Stimulated activated CD4-positive, alpha-beta T cell treated with anti-CD3 and anti-CD28 coated beads, TNF-alpha, amount 100 ng/mL, for 4 hours (primary cell): ENCODE measurements at regions not wholly inside any gene's neighbourhood (a gene's known extent, or its start where the extent isn't known, plus 50 kb on each side); places are given as distances from the start of the nearest gene placed in this dataset.
"Not testable (repeated sequence)": the region's sequence is repeated elsewhere in the genome, so short reads cannot be mapped to it uniquely, and the experiment has no call there.

Experiments used
- DNase-seq, 3 experiments: peaks; one replicate each; pipeline ENCODE4 v3.0.0-alpha.2; 2020; ENCODE audit warnings: low read depth in 3 of 3

DNA sequence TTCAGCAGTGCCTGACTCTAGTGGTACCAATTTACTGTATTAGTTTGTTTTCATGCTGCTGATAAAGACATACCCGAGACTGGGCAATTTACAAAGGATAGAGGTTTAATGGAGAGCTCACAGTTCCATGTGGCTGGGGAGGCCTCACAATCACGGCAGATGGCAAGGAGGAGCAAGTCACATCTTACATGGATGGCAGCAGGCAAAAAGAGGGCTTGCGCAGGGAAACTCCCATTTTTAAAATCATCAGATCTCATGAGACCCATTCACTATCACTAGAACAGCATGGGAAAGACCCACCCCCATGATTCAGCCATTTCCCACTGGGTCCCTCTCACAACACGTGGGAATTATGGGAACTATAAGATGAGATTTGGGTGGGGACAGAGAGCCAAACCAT lies 243.7 kb upstream of the KLF3 start:
- not testable (repeated sequence) for DNase-seq

DNA sequence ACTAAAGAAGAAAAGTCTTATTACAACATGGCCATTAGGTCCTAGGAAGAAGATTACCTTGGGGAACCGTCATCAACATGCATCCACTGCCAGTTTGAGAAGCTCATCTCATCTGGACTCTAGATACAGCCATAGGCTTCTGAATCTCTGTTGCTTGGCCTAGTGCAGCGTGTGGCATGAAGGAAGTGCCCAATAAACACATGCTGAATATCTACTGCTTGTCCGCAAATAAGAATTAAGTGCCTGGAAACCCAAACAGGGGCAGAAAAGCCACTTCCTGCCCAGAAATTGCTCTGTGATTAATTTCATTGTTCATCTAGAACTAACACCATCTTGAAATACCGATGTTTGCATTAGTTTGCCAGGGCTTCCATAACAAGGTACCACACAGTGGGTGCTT lies 241.1 kb upstream of the KLF3 start:
- no peak for DNase-seq

DNA sequence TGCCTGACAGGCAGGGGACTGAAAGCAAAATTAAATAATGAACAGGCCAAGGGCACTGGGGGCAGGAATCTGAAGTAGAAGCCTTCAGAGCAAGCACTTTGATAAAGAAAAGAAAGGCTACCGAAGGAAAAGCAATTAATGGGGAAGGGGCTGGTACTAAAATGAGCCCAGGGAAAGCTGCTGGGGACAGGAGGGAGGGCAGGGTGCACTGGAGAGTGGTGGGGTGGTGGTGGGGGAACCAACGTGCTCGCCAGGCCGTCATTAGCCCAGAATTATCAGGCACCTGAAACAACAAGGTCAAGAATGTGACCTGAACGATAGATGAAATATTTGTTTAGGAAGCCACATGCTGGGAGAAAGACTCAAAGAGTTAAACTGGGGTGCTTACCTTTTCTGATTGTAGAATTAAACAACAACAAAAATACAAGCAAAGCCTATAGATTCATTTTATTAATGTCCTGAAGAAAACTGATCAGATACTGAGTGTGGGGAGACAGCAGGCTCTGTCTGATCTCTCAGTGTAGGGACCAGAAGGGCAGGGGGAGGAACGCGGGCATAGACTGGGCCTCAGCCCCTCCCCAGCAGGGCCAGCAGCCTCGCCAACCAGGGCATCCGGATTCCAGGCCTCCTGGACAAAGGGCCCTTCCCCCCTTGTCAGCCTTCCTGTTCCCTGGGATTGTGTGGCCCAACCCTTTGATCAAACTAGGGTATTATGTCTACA lies 239.7 kb upstream of the KLF3 start:
- no peak for DNase-seq

DNA sequence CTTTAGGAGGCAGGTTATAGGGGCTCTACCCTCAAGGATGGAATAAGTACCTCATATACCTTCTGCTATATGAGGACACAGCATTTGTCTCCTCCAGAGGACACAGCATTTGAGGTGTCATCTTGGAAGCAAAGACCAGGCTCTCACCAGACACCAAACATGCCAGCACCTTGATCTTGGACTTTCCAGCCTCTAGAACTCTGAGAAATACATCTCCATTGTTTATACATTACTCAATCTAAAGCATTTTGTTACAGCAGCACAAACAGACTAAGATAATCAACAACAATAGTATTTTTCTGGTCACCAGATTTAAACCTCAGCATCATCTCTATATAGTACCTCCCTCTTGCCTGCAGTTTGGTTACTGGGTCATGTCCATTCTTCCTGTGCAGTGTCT lies 237.5 kb upstream of the KLF3 start:
- DNase-seq = no peak

DNA sequence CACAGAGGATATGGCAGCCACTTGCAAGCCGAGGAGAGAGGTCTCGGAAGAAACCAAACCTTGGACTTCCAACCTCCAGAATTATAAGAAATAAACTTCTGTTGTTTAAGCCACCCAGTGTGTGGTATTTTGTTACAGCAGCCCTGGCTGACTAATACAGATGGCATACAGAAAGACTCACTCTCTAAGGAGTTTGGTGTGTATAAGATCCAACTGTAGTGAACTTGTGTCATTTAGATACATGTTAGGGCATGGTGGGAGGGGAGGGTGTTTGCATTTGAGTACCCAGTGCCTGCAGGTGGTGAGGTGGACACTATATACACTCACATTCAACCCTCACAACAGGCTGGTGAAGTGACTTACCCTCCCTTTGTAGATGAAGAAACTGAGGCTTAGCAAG lies 233.2 kb upstream of the KLF3 start:
- DNase-seq = no peak

DNA sequence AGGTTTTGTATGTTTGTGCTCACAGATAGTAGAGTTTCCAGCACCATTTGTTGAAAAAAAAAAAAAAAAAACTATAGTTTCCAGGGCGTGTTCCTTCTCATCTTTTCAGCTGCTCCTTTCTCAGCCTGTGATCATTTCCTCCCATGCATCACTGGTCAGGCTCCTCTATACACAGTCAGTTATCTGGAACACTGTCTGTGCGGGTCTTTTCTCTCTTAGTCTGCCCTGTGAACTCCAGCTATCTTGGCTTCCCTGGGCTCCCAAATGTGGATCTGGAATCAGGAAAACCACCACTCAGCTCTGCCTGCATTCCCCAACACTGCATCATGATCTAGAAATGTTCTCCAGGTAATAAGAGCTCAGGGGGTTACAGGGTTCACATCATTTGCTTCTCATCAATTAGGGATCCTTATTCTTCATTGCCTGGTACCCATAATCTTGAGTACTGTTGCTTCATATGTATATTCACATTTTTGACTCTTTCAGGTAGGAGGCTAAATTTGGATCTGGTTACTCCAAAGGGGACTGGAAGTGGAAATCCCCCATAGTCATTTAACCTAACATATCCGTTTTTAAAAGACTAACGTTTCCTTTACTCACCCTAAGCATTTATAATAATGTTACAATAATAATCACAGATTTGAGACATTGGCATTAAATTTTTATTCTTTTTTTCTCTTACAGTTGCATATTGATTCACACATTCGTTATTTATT lies 221.8 kb upstream of the KLF3 start:
- DNase-seq = no peak

DNA sequence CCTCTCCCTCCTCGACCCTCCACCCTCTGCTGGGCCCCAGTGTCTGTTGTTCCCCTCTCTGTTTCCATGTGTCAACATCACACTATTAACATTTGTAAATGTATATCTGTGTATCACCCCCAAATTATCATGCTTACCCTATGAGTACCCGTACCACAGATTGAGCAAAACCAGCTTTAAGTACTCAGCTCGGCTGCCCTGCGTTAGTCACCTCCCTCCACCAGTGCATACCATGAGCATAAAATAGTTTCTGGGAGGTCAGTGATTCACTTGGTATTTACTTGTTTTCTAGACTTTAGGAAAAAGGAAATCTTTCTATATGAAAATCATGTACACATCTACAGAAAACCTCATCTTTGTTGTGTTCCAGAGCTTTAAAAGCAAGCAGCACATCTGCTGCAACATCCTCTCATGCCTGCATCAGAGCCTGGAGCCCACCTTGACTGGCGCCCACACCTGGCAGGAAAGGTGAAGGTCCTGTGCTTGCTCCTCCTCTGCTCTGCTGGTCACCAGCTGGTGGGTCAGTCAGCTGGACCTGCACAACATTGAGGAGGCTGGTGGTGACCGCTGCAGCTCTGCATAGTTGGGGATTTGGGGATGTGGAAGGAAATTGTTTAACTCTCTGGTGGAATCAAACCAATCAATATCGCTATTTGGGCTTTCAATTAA lies 214.4 kb upstream of the KLF3 start:
- no peak for DNase-seq

DNA sequence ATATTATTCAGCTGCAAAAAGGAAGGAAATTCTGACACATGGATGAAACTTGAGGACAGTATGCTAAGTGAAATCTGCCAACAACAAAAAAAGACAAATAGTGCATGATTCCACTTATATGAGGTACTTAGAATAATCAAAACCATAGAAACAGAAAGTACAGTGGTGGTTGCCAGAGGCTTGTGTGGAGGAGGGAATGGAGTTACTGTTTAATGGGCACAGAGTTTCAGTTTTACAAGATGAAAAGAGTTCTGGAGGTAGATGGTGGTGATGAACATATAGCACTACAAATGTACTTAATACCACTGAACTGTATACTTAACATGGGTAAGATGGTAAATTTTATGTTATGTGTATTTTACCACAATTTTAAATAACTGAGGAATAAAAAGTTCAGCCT lies 212.0 kb upstream of the KLF3 start:
- no peak for DNase-seq

DNA sequence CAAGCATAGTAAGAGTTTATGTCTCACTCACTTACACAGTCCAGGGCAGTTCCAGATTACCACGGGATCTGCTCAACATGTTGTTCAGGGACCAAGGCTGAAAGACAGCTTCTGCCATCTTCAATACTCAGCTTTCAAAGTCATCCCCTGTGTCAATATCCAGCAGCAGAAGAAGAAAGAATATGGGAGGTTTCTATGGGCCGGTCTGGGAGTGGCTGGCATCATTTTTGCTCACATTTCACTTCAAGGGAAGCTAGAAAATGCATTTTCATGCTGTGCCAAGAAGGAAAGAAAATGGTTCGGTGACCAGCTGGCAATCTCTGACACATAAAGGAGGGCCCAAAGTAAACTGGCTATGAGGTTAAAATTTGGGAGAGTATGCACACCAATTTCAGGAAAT lies 211.5 kb upstream of the KLF3 start:
- no peak for DNase-seq

DNA sequence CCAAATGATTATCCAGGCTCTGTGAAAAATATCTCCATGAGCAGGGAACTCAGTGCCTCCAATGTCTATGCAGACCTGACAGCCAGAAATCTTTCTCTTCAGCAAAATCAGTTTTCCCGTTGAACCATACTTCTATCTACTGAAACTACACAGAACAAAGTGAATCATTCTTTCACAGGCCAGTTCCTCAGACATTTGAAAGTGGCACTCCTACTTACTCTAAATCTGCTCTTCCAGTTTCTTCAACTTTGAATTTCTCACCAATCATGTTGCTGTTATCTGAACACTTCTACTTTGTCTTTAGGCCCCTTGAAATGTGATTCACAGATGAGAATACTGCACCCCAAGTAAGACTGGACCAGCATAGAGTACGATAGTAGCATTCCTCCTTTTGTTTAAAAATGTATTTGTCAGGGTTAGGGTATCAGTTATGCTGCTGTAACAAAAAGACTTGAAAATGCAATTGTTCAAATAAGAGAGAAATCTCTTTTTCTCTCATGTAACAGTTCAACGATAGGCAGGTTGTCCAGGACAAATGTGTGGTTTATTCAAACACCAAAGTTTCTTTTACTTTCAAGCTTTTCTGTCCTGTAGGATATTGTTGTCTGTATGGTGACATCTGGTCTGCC lies 210.6 kb upstream of the KLF3 start:
- no peak for DNase-seq

DNA sequence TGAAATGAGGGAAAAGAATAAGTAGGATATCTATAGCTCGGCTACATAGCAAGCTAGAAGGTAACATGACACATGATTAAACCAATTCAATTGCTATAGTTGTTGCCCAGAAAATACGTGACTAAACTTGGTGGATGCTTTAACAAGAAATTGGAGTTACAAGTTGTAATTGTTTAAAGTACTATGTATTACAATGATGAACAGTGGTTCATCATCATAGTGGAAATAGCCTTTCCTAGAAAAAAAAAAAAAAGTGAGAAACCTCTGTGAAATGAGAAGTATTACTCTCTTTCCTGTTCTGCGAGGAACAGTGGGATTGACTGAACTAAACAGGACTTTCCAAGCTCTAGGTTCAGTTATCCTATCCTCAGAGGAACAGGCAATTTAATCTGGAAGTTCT lies 209.7 kb upstream of the KLF3 start:
- no peak for DNase-seq

DNA sequence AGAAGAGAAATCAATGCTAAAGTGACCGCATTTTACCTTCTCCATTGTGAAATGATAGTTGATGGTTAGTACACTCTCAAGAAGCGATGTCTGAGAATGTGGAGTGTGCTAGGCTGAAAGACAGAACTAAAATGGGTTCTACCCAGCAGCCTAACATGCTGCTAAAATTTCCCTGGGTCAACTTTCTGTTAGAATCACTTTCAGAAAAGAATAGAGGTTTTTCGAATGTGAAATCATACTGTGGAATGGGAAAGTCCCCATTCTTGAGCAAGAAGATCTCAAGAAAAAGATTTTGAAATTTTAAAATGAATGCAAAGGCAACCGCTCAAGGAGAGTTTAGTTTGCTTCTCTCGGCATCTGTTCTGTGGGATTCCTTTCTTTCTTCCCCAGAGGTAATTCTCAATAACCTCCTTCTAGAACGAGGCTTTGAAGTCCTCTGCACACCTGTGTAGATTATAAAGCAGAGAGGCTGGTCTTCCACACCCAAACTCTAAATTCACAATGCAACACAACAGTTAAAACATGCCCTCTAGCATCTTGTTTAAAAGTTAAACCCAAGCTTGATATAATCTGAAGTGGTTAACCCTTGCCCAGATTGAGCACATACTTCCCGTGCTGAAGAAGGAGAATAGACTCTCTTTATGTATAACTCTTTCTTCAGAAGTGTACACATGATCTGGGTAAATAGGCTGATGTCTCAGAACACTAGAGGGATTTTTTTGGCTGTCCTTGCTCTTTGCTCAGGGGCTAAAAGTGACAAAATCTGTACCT lies 208.7 kb upstream of the KLF3 start:
- DNase-seq = no peak

DNA sequence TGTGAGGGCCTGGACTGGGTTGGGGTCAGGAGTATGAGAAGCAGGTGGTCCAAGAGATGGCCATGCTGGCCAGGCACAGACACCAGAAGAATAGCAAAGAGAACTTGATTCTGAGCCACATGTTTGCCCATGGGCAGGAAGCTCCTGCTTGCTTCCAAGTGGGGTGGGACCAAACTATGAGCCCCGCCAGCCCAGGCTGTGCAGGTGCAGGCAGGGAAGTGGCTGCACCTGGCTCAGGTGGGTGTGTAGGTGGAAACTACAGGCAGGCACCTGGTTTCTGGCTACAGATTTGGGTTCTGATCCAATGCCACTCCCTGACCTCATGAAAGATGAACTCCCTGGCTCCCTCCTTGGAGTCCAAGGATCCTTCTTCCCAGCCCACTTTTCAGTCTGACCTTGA lies 207.9 kb upstream of the KLF3 start:
- DNase-seq = no peak

DNA sequence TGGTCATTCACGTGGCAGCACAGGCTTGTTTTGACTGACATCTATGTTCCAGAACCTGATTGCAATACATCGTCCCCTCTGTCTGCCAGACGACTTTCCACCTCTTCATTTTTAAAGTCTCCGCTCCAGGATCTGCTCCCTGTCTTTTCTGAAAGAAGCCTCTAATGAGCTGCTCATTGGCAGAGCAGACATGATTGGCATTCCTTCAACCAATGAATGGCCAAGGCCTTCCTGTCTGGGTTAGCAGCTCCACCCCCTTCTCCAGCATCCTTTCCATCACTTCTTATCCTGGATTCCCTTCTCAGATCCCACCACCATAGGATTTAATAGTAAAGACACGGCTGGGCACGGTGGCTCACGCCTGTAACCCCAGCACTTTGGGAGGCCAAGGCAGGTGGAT lies 202.7 kb upstream of the KLF3 start:
- no peak for DNase-seq

DNA sequence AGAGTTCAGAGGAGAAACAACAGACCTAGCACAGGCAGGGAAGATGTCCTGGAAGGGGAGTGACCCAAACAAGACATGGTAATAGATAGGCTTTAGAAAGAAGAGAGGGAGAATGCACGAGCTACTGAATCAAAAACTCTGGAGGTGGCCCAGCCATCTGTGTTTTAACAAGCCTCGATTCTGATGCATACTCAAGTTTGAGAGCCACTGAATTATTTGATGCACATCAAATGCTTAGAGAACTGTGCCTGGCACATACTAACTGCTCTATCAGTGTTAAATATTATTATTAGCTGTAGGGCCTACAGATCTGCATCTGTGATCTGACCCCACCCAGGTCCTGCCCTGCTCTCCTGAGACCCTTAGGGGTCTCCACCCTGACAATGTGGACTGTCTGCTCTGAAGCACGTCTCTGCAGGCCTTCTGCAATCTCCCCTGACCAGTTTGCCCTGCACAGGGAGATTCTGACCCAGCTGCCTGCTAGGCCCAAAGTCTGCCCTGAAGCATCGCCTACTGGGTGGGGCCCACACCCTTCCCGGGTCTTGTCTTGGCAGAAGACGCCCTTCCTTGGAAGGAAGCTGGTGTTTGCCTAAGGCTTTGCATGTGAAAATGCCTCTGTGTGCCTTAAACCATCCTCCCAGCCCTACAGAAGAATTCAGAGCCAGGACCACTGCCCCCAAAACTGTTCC lies 201.5 kb upstream of the KLF3 start:
- DNase-seq = no peak

DNA sequence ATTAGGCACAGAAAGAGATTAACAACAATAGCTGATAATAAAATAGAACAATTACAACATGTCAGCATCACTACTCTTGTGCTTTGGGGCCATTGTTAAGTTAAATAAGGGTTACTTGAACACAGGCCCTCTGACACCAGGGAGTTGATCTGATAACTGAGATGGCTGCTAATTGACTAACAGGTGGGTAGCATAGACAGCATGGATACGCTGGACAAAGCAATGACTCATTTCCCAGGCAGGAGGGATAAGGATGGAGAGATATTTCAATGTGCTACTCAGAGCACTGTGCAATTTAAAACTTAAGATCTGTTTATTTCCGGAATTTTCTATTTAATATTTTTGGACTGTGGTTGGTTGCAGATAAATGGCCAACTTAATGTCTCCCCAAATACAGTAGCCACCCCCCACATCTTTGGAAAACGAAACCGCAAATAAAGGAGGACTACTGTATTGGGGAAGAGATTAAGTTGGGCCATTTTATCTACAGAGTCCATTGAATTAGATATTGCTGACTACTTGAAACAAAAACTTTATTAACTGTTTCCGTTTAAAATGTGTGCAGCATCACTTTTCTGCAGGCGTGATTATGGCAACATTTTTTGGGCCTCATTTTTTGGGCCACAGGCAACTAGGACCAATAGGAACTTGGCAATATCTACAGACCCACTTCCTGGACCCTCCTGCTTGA lies 200.6 kb upstream of the KLF3 start:
- DNase-seq = no peak

DNA sequence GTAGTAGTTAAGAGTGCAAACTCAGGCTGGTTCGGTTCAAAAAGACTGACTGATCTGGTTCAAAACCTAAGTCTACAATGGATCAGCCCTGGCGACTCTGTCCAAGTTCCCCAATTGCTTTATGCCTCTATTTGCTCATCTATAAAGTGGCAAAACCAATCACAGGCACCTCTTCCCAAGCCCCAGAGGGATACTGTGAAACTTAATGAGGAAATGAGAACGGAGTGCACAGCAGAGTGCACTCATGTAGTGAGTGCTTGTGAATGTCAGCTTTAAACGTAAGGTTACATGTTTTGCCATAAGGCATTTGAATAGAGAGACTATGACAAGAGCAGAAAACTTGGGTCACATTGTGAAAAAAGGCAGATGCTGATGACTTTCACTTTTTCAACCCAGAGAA lies 199.7 kb upstream of the KLF3 start:
- no peak for DNase-seq

DNA sequence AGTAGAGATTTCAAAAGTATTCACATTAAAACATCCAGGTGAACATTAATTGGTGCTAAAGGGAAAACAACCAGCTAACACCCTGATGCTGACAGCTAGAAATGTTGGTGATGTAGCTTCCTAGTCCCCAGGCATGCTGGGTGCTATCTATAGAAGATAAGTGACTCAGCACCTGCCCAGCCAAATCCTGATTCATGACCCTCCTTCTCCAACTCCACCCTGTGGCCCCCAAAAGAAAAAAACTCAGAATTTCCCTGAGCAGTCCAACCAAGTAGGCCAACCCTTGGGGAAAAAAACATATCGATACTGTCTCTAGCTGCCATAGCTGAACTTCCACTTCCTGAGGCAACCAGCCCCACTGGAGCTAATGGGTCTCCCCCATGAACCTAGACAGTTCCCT lies 197.6 kb upstream of the KLF3 start:
- DNase-seq = no peak

DNA sequence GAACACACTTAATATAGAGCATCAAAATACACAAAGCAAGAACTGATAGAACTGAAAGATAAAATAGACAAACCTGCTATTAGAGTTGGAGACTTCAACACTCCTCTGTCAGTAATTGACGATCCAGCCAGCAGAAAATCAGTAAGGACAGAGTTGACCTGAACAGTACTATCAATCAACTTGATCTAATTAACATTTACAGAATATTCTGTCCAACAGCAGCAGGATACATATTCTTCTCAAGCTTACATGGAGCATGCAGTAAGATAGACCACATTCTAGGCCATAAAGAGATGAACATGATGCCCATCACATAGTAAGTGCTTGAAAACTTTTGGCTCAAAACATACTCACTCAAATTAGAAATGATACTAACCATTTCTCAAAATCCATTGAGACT lies 196.7 kb upstream of the KLF3 start:
- no peak for DNase-seq

DNA sequence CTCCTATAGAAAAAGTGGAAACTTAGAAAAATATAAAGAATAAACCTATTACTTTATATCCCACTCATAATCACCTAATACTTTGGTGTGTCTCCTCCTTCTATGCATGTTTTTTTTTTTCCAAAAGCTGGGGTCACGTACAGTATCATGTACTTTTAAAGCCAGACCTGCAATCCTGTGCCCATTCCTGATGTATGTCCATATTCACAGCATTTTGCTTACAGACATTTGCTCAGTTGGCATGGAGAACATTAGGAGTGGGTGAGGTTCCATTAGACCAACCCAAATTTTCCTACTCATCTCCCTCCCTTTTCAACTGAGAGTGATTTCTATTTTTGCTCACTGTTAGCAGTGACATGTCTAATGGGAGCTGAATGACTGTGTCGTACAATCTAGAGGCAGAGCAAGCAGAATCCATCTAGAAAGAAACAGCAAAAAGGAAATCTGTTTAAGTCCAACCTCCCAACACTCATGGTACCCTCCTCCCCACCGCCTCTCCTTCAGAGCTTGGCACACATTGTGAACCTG lies 195.6 kb upstream of the KLF3 start:
- DNase-seq = no peak

DNA sequence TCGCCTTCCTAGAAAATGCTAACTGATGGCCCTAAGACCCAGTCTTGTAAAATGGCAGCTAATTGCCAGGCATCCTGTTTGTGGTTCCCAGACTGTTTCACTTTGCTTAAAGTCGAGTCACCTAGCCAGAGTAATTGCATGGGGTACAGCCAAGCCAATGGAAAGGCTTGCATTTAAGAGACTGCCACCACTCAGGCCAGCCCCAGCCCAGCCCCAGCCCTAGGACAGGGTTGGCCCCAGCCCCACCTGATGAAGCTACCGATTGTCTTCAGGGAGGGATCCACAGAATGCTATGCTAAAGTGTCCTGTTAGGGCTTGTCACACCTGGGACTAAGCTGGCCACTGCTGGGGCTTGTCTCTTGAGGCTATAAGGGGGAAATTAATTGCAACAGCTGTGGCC lies 194.6 kb upstream of the KLF3 start:
- DNase-seq = no peak
